ENCODE measurements at regions not wholly inside any gene's neighbourhood (a gene's known extent, or its start where the extent isn't known, plus 50 kb on each side); places are given as distances from the start of the nearest gene placed in this dataset.

DNA sequence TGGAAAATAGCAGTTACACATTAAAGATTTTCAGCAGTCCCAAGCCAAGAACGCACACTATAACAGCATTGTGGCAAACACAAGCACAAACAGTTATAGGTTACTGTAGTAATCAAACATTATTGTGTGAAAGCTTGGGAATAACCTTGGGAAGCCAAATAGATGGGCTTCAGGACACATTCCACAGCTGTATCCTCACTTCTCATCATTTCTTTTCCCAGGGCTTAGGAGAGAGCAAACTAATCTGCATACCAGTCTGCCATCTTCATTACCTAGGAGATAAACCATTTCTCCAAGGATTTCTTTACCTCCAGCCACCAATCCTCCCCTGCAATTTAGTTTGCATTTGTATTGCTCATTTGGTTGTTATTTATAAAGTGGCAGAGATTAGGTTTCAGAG is 352.4 kb downstream of the SH2D4B start:
- TF ChIP-seq, protein P1, sequence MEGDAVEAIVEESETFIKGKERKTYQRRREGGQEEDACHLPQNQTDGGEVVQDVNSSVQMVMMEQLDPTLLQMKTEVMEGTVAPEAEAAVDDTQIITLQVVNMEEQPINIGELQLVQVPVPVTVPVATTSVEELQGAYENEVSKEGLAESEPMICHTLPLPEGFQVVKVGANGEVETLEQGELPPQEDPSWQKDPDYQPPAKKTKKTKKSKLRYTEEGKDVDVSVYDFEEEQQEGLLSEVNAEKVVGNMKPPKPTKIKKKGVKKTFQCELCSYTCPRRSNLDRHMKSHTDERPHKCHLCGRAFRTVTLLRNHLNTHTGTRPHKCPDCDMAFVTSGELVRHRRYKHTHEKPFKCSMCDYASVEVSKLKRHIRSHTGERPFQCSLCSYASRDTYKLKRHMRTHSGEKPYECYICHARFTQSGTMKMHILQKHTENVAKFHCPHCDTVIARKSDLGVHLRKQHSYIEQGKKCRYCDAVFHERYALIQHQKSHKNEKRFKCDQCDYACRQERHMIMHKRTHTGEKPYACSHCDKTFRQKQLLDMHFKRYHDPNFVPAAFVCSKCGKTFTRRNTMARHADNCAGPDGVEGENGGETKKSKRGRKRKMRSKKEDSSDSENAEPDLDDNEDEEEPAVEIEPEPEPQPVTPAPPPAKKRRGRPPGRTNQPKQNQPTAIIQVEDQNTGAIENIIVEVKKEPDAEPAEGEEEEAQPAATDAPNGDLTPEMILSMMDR (IDR thresholded peaks at IDR 0.05), result no peak
- TF ChIP-seq POLR2A (IDR thresholded peaks at IDR 0.05), result no peak

Measured in lower leg skin (tissue), 3 donors.